Right ventricle myocardium inferior (tissue), 1 donor: ENCODE measurements at regions not wholly inside any gene's neighbourhood (a gene's known extent, or its start where the extent isn't known, plus 50 kb on each side); places are given as distances from the start of the nearest gene placed in this dataset.
A peak's percentile ranks its signal among the peaks of the same experiment; 100 is the strongest.

ENCODE experiments used
- ATAC-seq: fragments of 200-7000 bp; cut with Tn5 transposase; one replicate; pipeline ENCODE4 v1.9.1; 2020; ENCODE audit warnings: mild to moderate bottlenecking, moderate library complexity
- DNase-seq: peaks from one replicate; pipeline ENCODE4 v3.0.0; 2021; ENCODE audit errors: missing footprints
- intact Hi-C: fragments of 100-400 bp; cut with DNase I; formaldehyde crosslinking; loops from one replicate; pipeline ENCODE4 v1.11.0; 2022
- donor health status: DM: no; HTN: yes; CAD: no; lungs with severe emphysema.

DNA sequence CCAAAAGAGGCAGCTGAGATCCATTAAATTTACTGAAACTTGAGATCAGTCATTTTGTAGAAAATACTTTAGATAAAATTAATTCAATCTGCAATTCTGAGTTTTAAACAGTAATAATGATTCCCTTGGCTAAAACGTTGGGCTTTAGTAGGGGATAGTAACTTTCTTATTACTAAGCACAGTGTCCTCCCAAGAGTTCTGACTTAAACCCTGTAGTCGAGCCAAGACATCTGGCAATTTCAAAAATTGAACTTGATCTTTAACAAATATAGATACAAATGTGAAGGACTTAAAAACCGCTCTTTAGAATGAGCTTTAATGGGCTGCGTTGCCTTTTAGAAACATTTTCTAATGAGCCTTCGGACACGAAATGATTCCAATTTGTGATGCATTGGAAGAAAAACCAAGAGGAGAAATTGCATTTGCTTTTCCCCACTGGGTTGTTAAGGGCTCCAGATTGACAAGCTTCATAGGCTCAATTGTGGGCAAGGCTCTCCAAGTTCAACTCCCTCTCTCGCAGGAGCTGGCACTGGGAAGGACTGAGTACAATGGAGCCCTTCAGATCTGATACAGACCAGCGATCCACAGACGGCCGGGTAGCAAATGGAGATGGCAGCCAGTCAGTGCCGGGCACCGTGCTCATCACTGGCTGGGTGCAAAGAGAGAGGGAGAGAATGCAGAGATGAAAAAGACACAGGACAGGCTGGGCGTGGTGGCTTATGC, 921.3 kb upstream of the AUTS2 start:
- peak; percentile 39 for ATAC-seq
- DNase-seq: no peak
- intact Hi-C loops: no loop called here

DNA sequence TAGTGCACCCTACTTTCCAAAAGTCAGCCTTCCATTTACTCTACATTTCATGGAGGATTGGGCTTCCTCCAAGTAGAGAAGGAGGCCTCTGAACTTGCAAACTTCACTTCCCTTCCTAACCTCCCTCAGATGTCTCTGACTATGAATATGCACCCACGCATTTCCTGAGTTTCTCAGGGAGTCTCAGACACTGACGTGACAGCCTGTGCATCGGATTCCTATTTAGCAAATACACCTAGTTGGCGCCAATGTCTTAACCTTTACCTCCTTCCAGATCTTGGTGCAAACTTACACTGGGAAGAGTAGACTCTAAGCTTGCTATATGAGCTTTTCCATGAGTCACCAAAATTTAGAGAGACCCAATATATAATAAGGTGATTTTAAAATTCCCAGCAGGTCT, 920.1 kb upstream of the AUTS2 start:
- intact Hi-C loops: no loop called here
- DNase-seq (no peak), ATAC-seq (no peak)

DNA sequence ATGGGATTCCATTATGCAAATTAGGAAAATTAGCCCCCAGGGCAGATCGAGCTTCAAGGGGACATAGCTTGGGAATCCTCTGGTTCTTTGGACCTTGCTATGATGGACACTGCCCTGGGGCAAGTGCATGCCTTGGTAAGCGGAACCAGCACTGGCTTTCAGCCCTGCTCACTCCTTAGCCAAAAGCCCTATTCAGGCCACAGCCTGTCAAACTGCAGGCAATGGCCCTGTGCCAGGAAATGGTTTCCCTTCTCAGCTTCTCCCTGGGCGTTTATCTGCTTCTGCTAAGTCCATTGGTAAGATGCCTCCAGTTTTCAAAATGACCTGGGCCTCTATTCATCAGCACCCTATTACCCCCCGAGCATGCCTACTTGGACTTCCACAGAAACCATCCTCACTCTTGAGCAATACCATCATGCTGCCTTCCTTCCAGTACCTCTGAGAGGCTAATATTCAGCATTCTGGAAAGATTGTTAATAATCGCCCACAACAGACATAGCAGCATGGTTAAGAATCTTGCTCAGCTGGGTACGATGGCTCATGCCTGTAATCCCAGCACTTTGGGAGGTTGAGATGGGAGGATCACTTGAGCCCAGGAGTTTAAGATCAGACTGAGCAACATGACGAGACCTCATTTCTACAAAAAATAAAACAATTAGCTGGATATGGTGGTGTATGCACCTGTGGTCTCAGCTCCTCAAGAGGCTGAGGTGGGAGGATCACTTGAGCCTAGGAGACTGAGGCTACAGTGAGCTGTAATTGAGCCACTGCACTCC, 918.6 kb upstream of the AUTS2 start:
- intact Hi-C loops: no loop called here
- no peak for ATAC-seq
- no peak for DNase-seq

DNA sequence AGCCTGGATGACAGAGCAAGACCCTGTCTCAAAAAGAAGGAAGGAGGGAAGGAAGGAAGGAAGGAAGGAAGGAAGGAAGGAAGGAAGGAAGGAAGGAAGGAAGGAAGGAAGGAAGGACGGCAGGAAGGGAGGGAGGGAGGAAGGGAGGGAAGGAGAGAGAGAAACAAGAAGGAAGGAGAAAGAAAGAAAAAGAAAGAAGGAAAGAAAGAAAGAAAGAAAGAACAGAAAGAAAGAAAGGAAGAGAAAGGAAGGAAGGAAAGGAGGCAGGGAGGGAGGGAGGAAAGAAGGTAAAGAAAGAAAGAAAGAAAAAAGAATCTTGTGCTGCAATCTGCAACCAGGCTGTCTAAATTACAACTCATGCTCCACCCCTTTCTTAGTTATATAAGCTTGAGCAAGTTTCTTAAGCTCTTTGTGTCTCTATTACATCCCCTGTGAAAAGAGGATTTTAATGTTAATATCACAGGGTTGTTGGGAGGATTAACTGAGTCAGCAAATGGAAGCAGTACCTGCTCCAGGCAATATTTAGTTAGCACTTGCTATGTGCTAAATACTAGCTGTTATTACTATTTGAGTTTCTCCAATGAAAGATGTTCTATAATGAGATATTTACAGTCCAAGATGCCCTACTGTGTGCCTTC, 917.9 kb upstream of the AUTS2 start:
- intact Hi-C loops: no loop called here

DNA sequence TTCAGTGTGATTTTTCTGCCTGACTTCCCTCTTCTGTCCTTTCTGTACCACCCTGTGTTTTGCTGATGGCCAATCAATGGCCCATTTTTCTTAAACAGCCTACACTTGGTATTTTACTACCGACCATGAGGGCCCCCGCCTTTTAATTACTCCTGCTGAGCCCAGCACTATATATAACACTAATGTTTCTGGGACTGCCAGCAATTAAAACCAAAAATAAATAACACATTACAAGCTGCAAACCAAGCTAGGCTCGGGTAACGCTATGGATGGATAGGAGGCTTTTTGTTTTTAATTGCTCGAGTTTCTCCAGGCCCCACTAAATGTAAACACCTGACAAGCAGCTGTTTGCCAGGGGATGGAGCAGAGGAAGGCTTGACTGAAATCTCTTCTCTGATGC, 915.4 kb upstream of the AUTS2 start:
- no peak for ATAC-seq
- DNase-seq: no peak
- intact Hi-C loops: no loop called here

More for the DNA sequence above, 917.9 kb upstream of the AUTS2 start:
- ATAC-seq: no peak
- DNase-seq: no peak

DNA sequence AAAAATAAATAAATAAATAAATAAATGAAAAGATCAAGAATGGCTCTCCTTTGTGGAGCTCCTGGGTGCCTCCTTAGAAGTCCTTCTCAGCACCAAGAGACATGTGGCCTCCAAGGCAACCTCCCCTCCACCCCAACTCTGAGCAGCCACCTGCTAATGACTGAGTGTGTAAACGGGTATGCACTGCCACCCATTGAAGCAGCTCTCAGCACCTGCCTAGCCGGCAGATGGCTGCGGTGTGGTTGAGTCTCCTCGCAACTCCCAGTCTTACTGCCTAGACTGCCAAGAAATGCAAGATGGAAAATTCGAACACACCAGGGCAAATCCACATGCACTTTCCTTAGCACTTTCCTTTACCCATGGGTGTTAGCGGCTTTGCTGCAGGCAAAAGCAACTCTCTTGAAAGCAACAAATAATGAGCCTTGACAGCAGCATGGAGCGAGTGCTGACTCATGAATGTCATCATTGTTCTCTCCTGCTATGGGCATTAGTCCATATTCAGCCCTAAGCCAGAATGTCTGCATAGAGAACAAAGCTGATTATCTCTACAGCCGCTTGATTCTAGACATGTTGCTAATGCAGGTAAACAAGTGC, 913.9 kb upstream of the AUTS2 start:
- intact Hi-C loops: no loop called here
- DNase-seq: no peak
- no peak for ATAC-seq

DNA sequence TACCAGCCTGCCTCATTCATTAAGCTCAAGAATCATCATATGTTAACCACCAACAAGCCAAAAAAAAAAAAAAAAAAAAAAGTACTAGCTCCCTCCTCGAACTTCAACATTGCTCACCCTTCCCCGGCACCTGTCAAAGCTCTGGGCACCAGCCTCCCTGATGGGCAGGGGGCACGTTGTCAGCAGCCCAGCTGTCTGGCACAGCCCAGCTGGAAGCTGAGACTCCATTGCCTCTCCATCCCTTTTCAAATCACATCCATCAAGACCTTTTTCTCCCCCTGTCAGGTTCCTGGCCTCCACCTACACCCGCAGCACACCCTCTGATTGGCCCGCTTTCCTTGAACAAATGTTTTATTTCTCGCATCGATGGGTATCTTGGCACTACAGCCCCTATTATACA, 913.3 kb upstream of the AUTS2 start:
- ATAC-seq (no peak), DNase-seq (no peak)
- intact Hi-C loops: no loop called here

DNA sequence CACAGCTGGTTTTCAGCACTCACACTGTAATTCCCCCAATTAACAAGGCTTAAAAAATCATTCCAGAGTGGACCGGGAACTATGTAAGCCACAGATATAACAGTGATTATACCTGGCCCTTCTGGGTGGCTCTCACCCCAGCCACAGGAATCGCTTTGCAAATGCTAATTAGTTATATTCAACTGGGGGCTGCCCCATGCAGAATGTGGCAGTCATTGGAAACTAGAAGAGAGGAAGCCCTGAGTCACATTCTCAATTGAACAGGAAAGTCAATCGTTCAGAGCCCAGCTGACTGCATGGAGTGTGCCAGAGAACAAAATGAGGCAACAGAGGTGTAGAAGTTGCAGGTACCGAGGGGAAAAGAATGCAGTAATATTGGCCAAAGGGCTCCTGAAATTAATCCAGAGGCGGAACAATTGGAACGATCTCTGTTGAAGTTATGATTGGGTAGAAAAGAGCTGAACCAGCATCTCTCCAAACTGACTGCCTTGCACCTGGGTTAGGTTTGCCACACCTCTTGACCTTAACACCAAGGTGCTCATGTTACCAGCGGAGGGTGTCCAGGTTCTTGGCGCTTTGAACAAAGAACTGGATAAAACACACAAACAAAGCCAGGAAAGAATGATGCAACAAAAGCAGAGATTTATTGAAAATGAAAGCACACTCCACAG, 909.7 kb upstream of the AUTS2 start:
- DNase-seq (no peak), ATAC-seq (no peak)
- intact Hi-C loops: no loop called here

DNA sequence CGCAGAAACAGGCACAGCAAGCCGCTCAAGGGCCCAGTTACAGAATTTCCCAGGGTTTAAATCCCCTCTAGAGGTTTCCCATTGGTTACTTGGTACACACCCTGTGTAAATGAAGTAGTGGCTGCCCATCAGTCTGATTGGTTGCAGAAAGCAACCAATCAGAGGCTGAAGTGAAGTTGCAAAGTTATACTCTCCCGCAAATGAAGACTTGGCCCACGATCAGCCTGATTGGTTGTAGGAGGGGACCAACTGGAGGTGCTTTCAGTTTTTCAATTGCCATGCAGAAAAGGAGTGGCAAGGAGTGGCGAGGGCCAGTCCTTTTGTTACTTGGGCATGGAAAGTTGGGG, 909.2 kb upstream of the AUTS2 start:
- DNase-seq (no peak), ATAC-seq (no peak)
- intact Hi-C loops: no loop called here

DNA sequence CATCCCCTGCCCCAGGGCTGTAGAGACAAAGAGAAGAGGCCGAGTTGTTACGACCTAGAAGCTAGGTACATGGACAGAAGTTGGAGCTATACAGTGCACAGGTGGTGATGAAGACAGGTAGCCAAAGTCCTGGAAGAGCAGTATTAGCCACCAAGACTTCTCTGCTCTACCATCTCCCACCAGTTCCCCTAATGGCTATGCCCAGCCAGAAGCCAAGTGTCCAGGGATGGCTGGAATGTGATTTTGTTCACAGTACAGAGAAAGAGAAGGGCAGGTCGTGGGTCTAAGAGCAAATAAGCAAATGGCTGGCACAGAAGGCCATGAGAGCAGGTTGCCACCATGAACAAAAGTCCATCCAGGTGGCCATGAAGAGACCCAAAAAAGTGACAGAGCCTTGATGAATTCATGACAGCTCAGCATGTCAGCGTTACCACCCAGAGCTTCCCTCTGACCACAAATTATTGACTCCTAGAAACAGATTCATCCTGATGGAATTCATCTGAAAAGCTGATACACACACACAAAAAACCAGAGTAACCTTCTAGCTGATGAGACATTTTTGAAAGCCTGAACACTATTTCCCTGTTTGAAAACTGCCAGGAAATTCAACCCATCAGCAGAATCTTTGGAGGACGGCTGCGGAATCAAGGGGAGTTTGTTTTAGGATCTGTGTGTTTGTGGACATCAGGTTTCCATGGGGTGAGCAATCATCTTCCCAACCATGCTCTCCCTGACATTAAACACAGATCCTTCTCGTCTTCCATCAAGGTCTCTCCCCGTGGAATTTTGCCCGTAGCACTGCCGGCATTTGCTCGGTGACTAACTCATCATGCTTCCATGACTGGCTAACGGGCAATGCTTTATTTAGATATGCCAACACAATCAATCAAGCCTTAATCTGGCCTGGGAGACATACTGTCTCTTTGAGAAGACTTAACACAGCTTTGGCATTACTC, 906.7 kb upstream of the AUTS2 start:
- no peak for DNase-seq
- ATAC-seq: no peak
- intact Hi-C loops: no loop called here

DNA sequence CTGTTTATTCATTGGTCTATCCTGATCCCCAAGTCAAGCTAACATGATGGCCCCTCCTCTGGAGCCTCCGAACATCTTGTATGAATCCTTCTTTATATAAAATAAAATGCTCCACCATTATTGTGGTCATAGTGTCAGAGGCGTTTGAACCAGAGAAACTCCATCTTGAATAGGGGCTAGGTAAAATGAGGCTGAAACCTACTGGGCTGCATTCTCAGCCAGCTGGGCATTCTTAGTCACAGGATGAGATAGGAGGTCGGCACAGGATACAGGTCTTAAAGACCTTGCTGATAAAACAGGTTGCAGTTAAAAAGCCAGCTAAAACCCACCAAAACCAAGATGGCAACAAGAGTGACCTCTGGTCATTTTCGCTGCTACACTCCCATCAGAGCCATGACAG, 905.8 kb upstream of the AUTS2 start:
- no peak for ATAC-seq
- intact Hi-C loops: no loop called here
- DNase-seq: no peak

DNA sequence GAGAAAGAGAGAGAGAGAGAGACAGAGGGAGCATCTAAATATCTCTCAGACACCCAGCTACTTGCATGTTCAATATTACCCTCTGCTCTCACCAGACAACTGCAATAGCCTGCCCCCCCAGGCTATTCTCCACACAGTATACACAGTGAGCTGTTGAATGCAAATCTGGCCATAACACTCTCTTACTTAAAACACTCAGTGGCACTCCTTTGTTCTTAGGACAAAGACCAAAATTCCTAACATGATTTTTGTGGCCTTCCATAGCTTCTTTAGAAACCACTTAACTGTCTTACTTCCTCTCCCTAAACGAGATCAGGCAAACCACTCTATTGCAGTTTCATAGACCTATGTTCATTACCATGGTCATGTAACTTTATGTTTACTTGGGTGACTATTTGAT, 903.6 kb upstream of the AUTS2 start:
- DNase-seq: no peak
- no peak for ATAC-seq
- intact Hi-C loops: no loop called here

DNA sequence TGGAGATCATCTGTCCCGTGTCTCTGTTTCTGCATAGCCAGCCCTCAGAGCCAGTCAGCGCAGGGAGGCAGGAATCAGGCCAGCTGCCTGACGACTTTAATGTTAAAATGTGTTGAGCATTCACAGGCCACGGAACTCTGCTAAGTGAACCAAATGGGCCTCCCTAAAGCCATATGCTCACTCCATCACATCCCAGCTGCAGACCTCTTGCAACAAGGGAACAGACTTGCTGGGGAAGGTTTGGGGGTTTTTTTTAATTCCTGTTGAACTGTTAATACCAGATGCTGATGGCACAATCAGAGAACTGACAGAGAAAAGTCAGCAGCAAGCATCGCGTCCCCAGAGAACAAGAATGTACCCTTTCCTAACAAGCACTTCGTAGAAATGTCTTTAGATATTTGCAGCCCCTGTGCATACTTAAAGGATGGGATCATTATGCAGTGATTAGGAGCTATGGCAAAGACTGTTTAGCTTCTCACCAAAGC, 900.4 kb upstream of the AUTS2 start:
- intact Hi-C loops: no loop called here
- no peak for ATAC-seq

DNA sequence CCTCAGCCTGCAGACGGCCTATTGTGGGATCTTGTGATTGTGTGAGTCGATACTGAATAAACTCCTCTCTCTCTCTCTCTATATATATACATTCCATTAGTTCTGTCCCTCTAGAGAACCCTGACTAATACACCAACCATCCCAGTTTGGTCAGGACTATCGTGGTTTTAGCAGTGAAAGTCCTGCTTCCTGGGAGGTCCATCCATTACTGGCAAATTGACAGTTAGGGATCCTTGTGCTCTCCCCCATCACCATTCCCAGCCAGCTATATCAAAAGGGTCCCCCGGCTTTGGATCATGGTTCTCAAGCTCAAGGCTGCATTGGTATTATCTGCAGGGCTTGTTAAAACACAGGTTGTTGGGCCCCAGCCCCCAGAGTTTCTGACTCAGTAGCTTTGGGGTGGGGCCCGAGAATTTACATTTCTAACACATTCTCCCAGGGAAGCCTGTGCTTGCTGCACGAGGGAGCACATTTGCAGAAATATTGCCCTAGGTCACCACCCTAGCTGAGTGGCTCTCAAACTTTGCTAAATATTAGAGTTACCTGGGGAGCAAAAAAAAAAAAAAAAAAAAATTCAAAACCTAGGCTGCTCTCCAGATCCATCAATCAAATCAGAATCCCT, 899.1 kb upstream of the AUTS2 start:
- DNase-seq: no peak
- intact Hi-C loops: no loop called here
- ATAC-seq: no peak

More for the DNA sequence above, 900.4 kb upstream of the AUTS2 start:
- DNase-seq: no peak

DNA sequence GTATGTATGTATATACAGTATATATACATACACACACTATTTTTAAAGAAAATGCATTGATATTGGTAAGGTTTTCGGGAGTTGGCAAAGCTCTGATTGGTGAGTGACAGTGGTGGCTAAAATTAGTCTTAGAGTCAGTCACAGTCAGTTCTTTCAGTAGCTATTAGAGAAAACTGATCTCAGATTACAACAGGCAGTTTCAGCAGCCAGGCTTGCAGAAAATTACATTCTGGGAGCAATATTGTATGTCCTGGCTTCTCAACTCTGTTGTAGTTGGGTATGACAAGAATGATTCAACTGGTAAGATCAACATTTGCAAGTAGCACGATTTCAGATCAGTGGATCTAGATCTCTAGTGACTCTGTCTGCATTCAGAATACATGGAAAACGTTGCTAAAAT, 897.9 kb upstream of the AUTS2 start:
- no peak for ATAC-seq
- no peak for DNase-seq
- intact Hi-C loops: no loop called here

DNA sequence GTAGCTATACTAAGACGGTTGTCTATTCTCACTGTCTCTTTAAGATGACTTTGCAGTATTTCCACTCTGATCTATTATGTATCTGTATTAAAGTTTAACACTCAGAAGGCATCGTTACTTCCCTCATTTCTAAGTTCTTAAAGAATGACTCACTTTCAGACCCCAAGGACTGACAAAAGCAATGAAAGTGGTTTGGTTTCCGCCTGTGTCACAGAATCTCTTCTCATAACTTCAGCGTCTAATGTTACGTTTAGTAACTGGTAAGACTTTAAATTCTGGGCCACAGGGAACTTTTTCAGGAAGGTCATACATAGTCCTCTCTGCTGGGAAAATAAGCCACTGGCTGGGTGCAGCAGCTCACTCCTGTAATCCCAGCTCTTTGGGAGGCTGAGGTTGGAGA, 892.0 kb upstream of the AUTS2 start:
- ATAC-seq: no peak
- intact Hi-C loops: no loop called here
- DNase-seq: no peak

DNA sequence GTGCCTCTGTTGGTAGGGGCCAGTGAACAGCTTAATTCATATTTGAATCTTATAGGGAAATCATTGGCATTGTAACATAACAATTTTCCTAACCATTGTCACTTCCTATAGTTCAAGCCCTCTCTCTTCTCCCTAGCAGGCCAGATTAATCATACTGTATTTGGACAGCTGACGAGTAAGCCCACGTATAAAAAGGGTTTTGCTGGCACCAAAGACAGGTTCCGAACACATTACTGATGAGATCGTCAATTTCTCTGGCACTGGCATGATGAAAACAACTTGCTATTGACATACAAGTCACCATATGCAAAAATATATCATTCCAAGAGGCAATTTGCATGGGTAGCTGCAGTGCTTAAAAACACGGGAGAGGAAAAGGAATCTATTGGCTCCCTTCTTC, 891.1 kb upstream of the AUTS2 start:
- no peak for ATAC-seq
- intact Hi-C loops: no loop called here
- no peak for DNase-seq

DNA sequence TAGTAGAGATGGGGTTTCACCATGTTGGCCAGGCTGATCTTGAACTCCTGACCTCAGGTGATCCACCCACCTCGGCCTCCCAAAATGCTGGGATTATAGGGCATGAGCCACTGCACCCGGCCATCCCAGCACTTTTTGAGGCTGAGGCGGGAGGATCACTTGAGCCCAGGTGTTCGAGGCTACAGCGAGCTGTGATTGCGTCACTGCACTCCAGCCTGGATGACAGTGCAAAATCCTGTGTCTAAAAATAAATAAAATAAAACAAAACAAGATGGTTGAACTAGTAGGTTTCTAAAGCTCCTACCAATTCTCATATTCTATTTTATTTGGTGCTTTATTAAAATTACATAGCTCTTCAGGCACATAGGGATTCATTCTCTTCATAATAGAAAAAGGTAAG, 890.3 kb upstream of the AUTS2 start:
- intact Hi-C loops: no loop called here
- ATAC-seq (no peak), DNase-seq (no peak)
